Tibial artery (tissue), 4 donors: ENCODE measurements at regions not wholly inside any gene's neighbourhood (a gene's known extent, or its start where the extent isn't known, plus 50 kb on each side); places are given as distances from the start of the nearest gene placed in this dataset.

Experiments
- DNase-seq, 2 donors: peaks; one replicate each; pipeline ENCODE4 v3.0.0-alpha.2; 2019
- H3K27ac ChIP-seq, 2 donors: fragments of 200-600 bp; sonication (generic) in 1 of 2; 1 replicate in 1 of 2; 2 replicates in 1 of 2; pipeline ENCODE4 v1.5.1; 2018 to 2019; ENCODE audit warnings: mild to moderate bottlenecking in 1 of 2
- H3K27me3 ChIP-seq, 2 donors: fragments of 200-600 bp; sonication (generic) in 1 of 2; one replicate each; pipeline versions ENCODE4 v1.5.1 to v1.6.0; 2016 to 2019
- H3K36me3 ChIP-seq, 3 donors: fragments of 200-600 bp; sonication (generic) in 2 of 3; one replicate each; pipeline ENCODE4 v1.5.1; 2016 to 2019; ENCODE audit warnings: mild to moderate bottlenecking in 2 of 3
- H3K4me1 ChIP-seq, 4 donors: fragments of 200-600 bp; sonication (generic) in 2 of 4; 1 replicate in 3 of 4; 2 replicates in 1 of 4; pipeline ENCODE4 v1.5.1; 2016 to 2019
- H3K4me3 ChIP-seq, 2 donors: fragments of 200-600 bp; sonication (generic) in 1 of 2; 1 replicate in 1 of 2; 2 replicates in 1 of 2; pipeline ENCODE4 v1.5.1; 2018 to 2019; ENCODE audit warnings: mild to moderate bottlenecking in 2 of 2
- H3K9me3 ChIP-seq, 3 donors: fragments of 200-600 bp; sonication (generic) in 1 of 3; one replicate each; pipeline ENCODE4 v1.5.1; 2016 to 2019
- intact Hi-C: fragments of 100-400 bp; cut with DNase I; formaldehyde crosslinking; loops from one replicate; pipeline ENCODE4 v1.15.0; 2023; ENCODE audit warnings: low total_unique reads
- TF ChIP-seq, protein P1 (sequence below), 2 experiments: fragments of 200-600 bp in 1 of 2; fragments of 450-650 bp in 1 of 2; IDR thresholded peaks; one replicate each; pipeline ENCODE4 v1.5.1; 2017 to 2019; ENCODE audit warnings: antibody characterized with exemption in 2 of 2, mild to moderate bottlenecking in 1 of 2, moderate library complexity in 1 of 2

DNA sequence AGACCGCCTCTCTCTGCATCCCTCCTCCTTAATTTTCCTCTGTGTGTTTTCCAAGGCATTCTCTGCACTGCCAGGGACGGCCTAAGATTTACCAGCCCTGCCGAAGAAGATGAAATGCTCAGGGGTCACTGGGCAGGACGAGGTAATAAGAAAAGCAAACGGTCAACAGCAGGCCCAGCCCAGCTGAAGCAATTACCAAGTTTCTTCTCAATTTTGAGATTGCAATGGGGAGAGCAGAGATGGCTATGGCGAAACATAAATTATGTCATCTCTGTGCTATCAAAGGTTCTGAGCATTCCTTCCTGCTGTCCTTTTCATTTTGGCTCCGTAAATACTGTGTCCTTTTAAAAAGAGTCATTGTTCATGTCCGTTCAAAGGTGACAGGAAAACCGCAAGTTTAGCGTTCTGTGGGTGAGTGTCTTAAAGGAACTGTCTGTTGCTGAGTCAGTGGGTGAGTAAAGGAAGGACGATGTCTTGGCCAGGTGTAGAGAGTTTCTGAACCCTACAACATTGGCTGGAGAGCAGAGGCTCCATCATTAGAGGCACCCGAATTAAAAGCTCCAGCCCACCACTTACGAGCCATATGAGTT, 753.9 kb upstream of the EEF2KMT start:
- TF ChIP-seq, protein P1, sequence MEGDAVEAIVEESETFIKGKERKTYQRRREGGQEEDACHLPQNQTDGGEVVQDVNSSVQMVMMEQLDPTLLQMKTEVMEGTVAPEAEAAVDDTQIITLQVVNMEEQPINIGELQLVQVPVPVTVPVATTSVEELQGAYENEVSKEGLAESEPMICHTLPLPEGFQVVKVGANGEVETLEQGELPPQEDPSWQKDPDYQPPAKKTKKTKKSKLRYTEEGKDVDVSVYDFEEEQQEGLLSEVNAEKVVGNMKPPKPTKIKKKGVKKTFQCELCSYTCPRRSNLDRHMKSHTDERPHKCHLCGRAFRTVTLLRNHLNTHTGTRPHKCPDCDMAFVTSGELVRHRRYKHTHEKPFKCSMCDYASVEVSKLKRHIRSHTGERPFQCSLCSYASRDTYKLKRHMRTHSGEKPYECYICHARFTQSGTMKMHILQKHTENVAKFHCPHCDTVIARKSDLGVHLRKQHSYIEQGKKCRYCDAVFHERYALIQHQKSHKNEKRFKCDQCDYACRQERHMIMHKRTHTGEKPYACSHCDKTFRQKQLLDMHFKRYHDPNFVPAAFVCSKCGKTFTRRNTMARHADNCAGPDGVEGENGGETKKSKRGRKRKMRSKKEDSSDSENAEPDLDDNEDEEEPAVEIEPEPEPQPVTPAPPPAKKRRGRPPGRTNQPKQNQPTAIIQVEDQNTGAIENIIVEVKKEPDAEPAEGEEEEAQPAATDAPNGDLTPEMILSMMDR (IDR thresholded peaks at IDR 0.05) = no peak
- DNase-seq = no peak
- H3K27ac ChIP-seq = no peak overlapping the region
- no peaks in the 10 kb centered on the region for H3K4me1 ChIP-seq
- no peaks in the 10 kb centered on the region for H3K36me3 ChIP-seq
- intact Hi-C loops = no loop called here
- H3K9me3 ChIP-seq = no peaks in the 10 kb centered on the region
- no peaks in the 10 kb centered on the region for H3K27me3 ChIP-seq
- H3K4me3 ChIP-seq = no peak overlapping the region

DNA sequence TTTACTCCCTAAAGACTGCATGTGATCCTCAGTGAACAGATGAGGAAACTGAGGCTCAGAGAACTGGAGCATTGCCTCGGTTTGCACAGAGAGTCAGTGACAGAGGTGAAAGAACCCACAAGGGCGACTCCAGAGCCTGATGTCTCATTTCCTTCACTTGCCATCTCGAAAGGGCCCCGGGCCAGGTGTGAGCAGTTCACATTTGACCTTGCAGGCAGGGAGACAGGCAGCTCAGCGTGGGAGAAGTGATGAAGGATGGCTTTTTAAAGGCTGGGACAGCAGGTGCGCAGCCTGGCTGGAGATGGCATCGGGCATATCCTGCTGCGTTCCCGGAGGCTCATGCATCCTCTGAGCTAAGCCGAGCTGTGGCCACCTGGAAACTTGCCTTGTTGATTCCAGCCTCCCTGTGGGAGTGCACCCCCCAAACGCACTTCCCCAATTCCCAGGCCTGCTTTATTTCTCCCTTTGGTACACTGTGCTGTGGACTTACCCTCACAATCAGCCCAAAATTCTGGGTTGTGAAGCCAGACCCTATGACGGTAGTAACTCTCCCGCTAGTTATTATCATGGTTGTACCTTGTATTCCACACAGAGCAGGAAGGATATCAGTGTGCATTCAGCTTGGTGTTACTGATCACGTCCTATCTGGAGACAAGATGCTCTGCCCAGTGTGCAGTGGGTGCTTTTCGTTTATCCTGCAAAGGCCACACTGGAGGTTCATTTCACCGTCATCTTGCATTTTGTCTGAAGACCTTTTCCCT, 753.2 kb upstream of the EEF2KMT start:
- no peaks in the 10 kb centered on the region for H3K9me3 ChIP-seq
- no peaks in the 10 kb centered on the region for H3K36me3 ChIP-seq
- no peak for DNase-seq
- H3K27ac ChIP-seq = no peak overlapping the region
- no peaks in the 10 kb centered on the region for H3K27me3 ChIP-seq
- no peak overlapping the region for H3K4me3 ChIP-seq
- H3K4me1 ChIP-seq = no peaks in the 10 kb centered on the region
- intact Hi-C loops = no loop called here
- TF ChIP-seq, protein P1 (IDR thresholded peaks at IDR 0.05) = no peak

DNA sequence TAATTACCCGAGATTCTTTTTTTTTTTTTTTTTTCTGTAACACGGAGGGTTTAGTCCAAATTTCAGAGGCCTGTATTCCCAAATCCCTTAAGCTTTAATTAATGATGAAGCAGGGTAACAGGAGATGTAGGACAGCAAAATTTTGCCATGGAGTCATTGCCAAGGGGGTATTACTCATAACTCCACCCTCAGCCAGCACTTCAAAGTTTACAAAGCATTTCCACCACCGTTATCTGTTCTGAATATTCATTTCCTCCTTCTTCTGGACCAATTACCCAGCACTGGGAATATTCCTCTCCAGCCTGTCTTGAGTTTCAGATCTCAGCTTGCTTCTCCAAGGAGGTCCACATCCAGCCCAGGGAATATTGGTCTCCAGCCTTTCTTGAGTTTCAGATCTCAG, 747.5 kb upstream of the EEF2KMT start:
- intact Hi-C loops = no loop called here
- no peaks in the 10 kb centered on the region for H3K4me1 ChIP-seq
- DNase-seq = no peak
- H3K27ac ChIP-seq = no peak overlapping the region
- H3K9me3 ChIP-seq = no peaks in the 10 kb centered on the region
- H3K36me3 ChIP-seq = no peaks in the 10 kb centered on the region
- TF ChIP-seq, protein P1 (IDR thresholded peaks at IDR 0.05) = no peak
- no peak overlapping the region for H3K4me3 ChIP-seq
- H3K27me3 ChIP-seq = no peaks in the 10 kb centered on the region

GRCh38 chr16:5841974-5842373, 744.4 kb upstream of the EEF2KMT start:
- intact Hi-C loops = no loop called here
- Histone ChIP-seq H3K27me3 (no peaks in the 10 kb centered on the region), H3K4me1 (no peaks in the 10 kb centered on the region), H3K27ac (no peak overlapping the region), H3K4me3 (no peak overlapping the region), H3K36me3 (no peaks in the 10 kb centered on the region), H3K9me3 (no peaks in the 10 kb centered on the region)
- TF ChIP-seq, protein P1 (IDR thresholded peaks at IDR 0.05) = no peak
- DNase-seq = no peak

- Histone ChIP-seq H3K4me3 (no peak overlapping the region), H3K27me3 (no peaks in the 10 kb centered on the region), H3K9me3 (no peaks in the 10 kb centered on the region), H3K36me3 (no peaks in the 10 kb centered on the region), H3K27ac (no peak overlapping the region), H3K4me1 (no peaks in the 10 kb centered on the region)
- TF ChIP-seq, protein P1 (IDR thresholded peaks at IDR 0.05) = no peak
- intact Hi-C loops = no loop called here
- no peak for DNase-seq
These were observed 741.1 kb upstream of the EEF2KMT start for GRCh38 chr16:5838725-5839124.
